GM18858 (cell line): ENCODE measurements at regions not wholly inside any gene's neighbourhood (a gene's known extent, or its start where the extent isn't known, plus 50 kb on each side); places are given as distances from the start of the nearest gene placed in this dataset.
"Not testable (repeated sequence)": the region's sequence is repeated elsewhere in the genome, so short reads cannot be mapped to it uniquely, and the experiment has no call there.

Source experiments
- ATAC-seq: cut with Tn5 transposase; IDR thresholded peaks from one replicate; pipeline ENCODE4 v1.9.1; 2021; ENCODE audit not compliant: unreplicated experiment

DNA sequence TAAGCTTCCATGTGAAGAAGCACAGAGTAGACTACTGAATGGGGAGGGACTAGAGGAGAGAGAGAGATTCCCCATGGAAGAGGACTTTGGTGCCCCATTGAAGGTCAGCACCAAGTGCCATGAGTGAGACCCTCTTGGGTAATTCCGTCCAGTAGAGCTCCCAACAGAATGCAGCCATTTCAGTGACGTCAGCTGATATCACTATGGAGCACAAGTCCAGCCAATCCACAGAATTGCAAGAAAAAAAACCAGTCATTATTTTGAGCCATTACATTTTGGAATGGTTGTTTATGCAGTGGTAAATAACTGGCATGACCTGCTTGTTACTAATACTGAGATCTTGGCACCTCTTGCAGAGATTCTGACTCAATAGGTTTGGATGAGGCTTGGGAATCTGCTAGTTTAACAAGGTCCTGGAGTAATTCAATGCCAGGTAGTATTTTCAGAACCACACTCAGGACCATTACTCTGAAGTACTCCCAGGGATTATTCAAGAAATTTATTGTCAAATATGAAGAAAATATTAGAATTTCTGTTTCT, 52.6 kb upstream of the SP8 start:
- no peak for ATAC-seq

DNA sequence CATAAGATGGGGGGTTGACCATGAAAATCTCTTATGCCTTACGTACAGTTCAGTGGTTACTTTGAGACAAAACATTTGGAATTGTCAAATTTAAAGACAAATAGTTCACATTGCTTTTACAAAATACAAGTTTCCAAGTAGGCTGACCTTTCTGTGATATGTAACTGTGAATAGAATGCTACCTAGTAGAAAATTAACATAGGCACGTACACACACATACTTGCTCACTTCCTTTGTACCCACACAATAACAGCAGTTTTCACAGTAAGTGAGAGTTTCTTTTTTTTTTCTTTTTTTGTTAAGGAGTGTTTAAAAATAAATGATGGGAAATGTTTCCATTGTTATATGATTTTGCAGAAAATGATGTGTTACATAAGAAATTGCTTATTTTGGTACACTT, 53.3 kb upstream of the SP8 start:
- ATAC-seq, result no peak

DNA sequence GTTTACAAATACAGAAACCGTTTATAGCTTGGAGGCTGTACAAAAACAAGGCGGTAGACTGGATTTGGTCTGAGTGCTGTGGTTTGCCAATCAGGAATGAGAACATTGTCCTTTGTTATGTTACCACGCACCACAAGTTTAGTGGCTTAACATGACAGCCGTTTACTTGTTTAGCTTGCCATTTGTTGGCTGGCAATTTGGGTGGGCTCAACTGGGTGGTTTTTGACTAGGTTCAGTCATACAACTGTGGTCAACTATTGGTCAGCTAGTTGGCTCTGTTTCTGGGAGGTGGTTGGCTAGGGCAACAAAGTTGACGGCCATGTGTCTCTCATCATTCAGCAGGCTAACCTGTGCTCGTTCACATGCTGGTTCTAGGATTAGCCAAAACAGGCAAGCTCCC, 60.1 kb upstream of the SP8 start:
- ATAC-seq, result no peak

DNA sequence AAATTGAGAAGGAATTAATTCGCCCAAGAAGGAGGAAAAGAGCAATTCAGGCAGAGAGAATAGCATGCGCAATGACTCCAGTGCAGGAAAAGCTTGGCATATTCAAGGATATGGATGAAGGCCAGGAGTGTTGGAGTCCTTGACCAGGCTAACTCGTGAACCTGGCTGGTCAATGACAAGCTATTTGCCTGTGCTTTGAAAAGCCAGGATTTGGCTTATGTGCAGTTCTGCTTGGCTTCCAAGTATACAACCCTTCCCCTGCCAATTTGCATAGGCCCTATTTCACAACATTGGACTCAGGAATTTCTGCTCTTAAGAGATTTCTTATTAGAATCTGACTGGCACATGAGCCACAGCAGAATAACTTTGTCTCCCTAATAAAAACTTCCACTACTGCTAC, 72.3 kb upstream of the SP8 start:
- ATAC-seq, result no peak

DNA sequence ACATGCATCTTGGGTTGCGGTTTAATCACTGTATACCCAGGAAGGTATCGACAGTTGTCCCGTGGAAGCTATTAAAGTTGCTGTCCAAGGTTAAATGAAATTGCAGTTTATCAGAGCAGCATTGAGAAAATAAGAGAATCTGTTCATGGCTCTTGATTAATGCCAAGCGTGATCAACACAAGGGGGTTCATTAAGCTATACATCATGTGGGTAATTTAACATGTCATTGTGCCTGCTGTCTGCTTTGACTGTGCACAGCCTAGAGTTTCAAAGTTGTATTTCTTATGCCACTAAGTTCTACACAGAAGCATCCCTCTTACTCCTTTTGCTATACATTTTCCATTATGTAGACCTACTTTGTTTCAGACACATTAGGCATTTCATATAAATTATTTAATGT, 74.8 kb upstream of the SP8 start:
- no peak for ATAC-seq

DNA sequence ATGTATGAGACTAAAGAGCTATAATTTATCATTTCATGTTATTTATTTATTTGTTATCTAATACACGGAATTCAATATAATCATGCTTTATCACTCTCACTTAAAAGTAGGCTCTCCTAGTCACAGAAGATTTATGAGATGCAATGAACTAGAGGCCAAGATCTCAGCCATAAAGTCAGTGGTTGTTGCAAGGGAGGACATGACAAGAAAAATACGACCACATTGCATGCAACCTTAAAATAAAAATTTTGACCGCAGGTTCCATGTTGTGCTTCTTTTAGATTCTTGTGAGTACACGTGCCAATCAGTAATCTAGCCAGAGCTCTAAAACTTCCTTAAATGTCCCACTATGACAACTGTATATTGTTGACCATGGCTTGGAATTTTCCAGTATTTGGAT, 75.9 kb upstream of the SP8 start:
- ATAC-seq, result no peak

DNA sequence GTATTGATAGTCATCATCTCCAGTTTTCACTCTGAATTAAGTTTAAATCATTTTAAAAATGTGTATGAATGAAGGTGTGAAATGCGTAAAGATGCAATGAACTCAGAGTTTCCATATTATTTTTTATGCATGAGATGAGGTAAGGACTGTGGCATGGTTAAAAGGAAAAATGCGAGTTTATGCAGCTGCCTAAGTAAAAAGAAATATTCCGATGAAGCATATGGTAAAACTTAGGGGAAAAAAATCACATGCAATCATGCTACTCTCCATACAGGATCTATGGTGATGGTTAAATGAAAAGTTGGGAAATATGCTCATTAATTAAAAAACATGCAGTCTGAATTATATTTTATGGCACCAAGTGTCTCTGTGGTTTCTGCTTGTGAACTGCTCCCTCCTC, 77.5 kb upstream of the SP8 start:
- ATAC-seq, result no peak

DNA sequence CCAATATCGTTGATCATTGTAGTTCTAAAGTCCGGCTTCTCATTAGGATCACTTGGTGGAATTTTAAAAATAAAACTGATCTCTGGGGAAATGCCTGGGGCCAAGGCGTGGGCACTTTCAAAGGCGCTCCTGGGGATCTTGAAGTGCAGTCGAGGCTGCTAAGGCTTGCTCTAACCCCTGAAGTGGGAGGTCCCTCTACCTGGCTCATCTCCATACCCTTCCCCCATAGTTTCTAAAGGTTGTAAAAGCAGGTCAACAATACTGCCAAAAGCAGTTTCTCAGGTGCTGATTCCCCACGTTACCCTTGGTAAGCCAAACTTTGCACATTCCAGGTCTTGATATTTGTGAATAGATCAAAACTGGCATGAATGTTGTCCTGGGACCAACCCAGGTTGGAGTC, 79.0 kb upstream of the SP8 start:
- ATAC-seq, result no peak

DNA sequence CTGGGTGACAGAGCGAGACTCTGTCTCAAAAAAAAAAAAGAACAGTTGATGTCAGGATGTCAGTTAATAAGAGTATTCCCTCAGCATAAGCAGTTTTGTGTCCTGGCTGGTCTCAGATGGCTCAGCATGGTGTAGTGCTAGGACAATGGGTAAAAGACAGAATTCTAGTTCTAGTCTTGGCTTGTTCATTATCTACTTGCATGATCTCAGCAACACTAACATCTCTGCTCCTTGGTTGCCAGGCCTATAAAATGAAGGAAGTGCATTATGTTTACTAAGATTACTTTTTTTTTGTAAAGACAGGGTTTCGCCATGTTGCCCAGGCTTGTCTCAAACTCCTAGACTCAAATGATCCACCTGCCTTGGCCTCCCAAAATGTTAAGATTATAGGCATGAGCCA, 84.3 kb upstream of the SP8 start:
- ATAC-seq, result no peak

DNA sequence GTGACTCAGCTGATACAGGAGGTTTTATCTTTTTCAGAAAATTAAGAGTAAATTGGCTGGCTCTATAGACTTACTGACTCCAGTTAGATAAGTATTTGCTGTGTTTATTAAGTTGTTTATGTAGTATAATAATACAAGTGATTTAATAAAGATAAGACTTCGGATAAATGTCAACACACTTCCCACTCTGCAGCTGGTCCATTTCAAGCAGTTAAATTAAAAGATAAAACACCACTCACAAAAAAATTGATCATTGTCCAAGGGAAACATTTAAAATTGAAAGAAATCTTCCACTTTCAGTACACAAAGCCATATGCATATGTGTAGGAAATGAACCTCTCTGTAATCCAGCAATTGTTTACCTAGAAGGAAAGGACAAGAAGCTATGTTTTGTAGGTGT, 106.1 kb upstream of the SP8 start:
- ATAC-seq, result no peak

DNA sequence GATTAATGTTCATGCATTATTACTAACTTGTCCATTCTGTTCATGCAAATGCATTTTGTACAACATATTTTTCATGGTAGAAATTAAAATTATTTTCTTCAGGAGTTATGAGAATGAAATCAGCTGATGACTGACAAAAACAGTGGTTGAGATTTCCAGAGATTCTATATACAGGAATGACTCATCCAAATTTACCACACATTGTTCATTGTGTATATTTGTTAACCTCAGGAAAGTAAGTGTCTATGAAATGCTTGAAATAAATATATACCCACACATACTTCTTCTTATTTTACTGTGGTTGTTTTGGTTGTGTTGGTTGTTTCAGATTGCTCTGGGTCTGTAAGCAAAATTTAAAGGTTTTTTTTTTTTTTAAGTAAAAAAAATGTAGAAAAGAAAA, 108.1 kb upstream of the SP8 start:
- no peak for ATAC-seq

DNA sequence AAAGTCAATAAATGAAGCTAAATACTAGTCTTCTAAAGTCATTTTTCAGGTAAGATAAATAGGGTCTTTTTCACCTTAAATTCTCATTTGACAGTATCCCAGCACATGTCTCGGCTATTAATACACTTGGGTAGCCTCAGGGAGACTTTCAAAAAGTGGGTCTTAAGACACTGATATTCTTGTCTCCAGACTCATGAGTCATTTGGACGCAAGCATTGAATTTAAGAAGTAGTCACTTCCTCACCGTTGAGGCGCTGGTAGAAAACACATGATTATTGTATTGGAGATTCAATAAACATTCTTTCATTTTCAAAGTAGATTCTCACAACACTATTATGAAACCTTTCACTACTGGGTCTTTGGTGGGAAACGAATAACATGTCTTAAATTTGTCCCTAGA, 108.9 kb upstream of the SP8 start:
- no peak for ATAC-seq

DNA sequence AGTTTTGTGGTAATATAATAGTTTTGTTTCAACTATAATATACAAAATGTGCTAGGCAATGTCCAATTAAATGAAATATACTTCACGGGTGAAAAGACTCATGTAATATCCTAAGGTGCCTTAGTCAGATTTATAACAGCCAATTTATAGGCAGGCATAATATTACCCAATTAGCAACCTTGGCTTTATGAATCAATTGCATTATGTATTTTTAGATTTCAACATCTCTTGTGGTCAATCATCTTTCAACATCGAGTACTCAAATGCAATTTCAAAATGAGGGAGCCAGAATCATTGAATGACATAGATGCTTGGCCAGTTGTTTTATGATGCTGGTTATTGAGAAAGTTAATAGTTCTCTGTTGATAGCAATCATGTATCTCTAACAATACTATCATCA, 110.3 kb upstream of the SP8 start:
- no peak for ATAC-seq

DNA sequence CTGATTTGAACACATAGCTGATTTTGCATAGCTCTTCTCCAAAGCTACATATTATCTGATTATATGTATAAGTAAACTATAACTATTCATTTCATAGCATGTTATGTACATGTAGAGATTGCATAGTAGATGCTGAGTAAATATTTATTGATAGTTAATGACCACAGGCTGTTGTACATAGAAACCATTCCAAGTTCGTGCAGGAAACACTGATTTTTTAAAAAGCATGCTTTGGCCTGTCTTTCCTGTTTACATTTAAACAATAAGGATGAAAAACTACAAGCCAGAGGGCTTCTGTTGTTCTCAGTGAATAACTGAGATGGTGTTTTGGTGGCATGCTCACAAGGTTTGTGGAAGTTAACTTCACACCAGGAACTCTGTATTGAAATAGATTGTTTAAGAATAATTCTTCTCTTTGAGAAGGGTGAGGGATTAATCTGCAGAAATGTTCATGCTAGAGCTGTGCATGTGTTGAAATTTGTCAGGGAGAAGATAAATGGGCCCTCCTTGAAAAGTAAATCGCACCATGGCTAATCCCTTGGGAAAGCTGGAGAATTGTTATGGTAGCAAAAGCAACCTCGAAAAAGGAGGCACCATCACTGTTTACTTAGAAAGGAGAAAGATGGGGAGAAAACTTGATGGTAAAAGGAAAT, 120.2 kb upstream of the SP8 start:
- ATAC-seq, result no peak

DNA sequence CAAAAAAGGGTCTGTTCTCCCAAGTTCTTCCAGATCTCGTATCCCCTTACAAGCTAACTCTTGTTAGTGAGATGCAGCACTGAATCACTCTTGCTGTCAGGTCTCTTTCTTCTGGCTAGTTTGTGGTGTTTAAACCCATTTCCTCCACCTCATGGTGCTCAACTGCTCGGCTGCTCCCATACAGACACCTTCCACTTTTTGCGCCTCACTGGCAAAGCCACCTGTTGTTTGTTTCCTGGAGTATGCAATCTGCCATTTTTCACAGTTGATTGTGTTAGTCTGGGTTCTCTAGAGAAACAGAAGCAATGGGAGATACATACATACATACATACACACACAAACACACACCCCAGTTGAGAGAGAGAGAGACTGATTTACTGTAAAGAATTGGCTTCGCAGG, 124.4 kb upstream of the SP8 start:
- no peak for ATAC-seq

DNA sequence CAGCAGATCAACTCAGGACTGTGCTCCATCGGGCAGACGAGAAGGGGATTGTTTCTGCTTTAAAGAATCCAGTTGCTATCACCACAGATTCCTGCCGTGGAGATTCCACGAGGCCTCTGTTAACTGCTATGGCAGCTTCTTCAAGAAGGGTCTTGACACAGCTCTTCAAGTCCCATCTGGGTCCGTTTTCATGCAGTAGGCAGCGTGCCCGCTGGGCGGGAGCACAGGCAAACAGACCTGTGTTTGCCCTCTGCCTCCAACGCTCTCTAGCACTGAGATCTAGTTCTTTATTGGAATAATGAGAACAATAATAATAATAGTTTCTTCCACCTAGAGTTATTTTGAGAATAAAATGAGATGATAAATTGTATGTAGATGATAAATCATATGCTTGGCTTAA, 127.2 kb upstream of the SP8 start:
- ATAC-seq, result no peak

DNA sequence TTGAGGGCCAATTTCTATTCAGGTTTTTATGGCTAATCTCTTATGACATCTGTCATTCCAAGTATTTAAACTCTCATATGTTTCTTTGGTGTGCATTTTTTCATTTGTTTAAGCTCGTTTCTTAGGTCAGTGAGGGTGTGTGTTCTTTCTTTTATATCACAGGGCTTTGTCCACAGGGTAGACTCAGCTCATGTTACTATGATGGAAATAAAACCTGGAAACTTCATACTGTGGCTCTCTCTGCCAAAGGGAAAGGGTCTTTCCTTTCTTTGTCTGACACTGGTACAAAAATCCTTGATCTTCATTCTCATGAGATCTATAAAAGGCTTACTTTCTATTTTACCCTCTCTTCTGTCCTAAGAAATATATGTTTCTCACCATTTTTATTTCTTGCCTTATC, 129.6 kb upstream of the SP8 start:
- no peak for ATAC-seq

DNA sequence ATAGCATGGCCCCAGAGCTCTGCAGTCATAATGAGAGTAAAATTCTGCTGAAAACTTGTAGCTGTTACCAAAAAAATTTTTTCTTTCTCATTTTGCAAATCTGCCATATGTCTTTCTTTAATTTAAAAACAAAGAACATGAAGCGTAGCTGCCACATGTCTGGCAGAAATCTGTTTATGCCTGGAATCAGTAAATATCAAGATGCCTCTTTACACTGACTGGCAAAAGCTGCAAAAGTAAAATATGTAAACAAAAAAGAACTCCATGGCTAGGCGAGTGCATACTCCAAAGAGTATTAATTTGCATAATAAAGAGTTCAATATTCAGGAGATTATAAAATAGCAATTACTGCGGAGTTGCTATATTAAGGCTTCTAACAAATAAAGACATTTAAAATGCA, 130.9 kb upstream of the SP8 start:
- ATAC-seq, result no peak

DNA sequence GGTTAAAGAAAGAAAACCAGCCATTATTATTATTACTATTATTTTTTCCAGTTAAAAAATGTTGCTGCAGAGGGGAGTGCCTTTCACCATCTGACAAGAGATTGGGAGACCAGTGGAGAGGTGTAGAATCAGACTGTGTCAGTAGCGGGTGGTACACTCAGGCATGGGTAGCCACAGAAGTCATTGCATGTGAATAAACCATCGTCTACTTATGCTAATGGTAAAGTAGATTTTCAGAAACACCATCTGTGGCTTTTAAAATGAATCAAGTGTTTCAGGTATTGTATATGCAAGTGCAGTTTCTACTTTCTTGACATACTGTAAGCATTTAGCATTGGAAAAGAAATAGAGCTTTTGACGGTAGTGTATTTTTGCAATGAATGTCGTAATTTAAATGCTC, 131.5 kb upstream of the SP8 start:
- ATAC-seq, result no peak

DNA sequence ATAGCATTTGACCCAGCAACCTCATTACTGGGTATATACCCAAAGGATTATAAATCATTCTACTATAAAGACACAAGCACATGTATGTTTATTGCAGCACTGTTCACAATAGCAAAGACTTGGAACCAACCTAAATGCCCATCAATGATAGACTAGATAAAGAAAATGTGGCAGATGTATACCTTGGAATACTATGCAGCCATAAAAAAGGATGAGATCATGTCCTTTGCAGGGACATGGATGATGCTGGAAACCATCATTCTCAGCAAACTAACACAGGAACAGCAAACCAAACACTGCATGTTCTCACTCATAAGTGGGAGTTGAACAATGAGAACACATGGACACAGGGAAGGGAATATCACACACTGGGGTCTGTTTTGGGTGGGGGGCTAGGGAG, 140.5 kb upstream of the SP8 start:
- ATAC-seq, result not testable (repeated sequence)

DNA sequence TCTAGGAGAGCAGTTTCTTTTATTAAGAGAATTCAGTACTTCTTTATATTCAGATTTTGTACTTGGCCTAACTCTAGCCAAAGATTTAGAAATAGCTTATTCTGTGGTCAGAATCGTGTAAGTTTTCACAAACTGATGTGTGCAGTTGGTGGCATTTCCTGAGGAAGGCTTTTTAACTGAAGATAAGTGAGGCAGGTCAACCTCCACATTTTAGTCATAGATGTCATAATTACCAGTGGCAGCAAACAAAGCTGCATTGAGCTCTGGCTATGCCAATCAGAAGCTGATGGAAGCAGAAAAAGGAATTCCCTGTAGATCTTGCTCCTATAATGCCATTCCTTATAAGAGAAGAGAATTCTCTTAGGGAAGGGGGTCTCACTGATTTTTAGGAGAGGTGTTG, 141.3 kb upstream of the SP8 start:
- ATAC-seq, result no peak

DNA sequence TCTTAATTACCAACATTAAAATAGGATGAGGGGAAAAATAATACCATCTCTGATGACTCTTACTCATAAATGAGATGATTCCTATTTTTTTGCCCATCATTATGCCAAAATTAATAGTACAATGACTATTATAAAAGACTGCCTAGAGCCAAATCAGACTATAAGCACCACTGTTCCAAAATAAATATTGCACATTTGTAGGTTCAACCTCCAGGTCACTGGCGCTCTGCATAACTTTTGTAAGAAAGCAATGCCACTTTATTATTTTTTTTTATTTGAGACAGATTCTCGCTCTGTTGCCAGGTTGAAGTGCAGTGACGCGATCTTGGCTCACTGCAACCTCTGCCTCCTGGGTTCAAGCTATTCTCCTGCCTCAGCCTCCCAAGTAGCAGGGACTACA, 142.5 kb upstream of the SP8 start:
- no peak for ATAC-seq

DNA sequence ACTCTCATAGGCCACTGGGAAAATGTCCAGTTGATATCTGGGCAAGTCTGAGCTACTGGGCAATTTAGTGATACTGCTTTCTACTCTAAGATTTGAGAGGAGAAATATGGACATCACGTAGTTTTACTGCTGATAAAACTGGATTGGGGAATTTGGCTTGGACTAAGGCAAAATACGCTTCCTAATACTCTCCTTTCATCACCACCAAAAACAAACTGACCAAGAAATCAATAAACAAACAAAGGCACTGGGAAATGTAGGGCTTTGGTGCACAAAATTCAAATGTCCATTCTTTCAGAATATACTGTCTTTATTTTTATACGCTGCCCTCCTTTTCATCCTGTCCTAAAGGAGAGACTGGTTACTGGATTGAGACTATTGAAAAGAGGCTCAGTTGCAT, 145.1 kb upstream of the SP8 start:
- no peak for ATAC-seq
